Endodermal cell (in vitro differentiated cells): ENCODE measurements at regions not wholly inside any gene's neighbourhood (a gene's known extent, or its start where the extent isn't known, plus 50 kb on each side); places are given as distances from the start of the nearest gene placed in this dataset.

Experiments
- DNase-seq: peaks from one replicate; pipeline ENCODE4 v3.0.0-alpha.2; 2017
- H3K27ac ChIP-seq: 2 replicates; pipeline ENCODE4 v1.5.1; 2013; ENCODE audit warnings: mild to moderate bottlenecking, low read depth, low read length, moderate library complexity
- H3K27me3 ChIP-seq: 2 replicates; pipeline ENCODE4 v1.6.1; 2013; ENCODE audit warnings: mild to moderate bottlenecking, low read length, moderate library complexity; ENCODE audit not compliant: insufficient read depth, control insufficient read depth, poor library complexity, severe bottlenecking
- H3K36me3 ChIP-seq: 2 replicates; pipeline ENCODE4 v1.7.0; 2013; ENCODE audit warnings: mild to moderate bottlenecking, low read length, moderate library complexity; ENCODE audit not compliant: control insufficient read depth, insufficient read depth
- H3K4me1 ChIP-seq: one replicate; pipeline ENCODE4 v1.7.0; 2013; ENCODE audit warnings: low read length; ENCODE audit not compliant: control insufficient read depth, insufficient read depth
- H3K4me3 ChIP-seq: 2 replicates; pipeline ENCODE4 v1.5.1; 2013; ENCODE audit warnings: mild to moderate bottlenecking, low read length, moderate library complexity
- H3K9ac ChIP-seq: 2 replicates; pipeline ENCODE4 v1.6.1; 2013; ENCODE audit warnings: mild to moderate bottlenecking, low read length, moderate library complexity; ENCODE audit not compliant: poor library complexity, severe bottlenecking; ENCODE audit errors: extremely low read depth
- H3K9me3 ChIP-seq: 2 replicates; pipeline ENCODE4 v1.6.1; 2013; ENCODE audit warnings: mild to moderate bottlenecking, low read length, moderate library complexity; ENCODE audit not compliant: control insufficient read depth
- H3K27ac Mint-ChIP-seq: 2 replicates; pipeline ENCODE4 v1.8.0; 2020; ENCODE audit warnings: mixed read lengths
- H3K27me3 Mint-ChIP-seq: 2 replicates; pipeline ENCODE4 v1.8.0; 2021; ENCODE audit warnings: mild to moderate bottlenecking, mixed read lengths; ENCODE audit not compliant: insufficient read depth
- H3K36me3 Mint-ChIP-seq: 2 replicates; pipeline ENCODE4 v1.8.0; 2020; ENCODE audit warnings: low read depth, mixed read lengths
- H3K4me1 Mint-ChIP-seq: 2 replicates; pipeline ENCODE4 v1.8.0; 2020; ENCODE audit warnings: mixed read lengths
- H3K4me3 Mint-ChIP-seq: 2 replicates; pipeline ENCODE4 v1.8.0; 2020; ENCODE audit warnings: mild to moderate bottlenecking, moderate library complexity, mixed read lengths
- H3K9me3 Mint-ChIP-seq: 2 replicates; pipeline ENCODE4 v1.8.0; 2020; ENCODE audit warnings: mild to moderate bottlenecking, mixed read lengths
- CTCF ChIP-seq: fragments of 200-600 bp; sonication (generic); conservative IDR thresholded peaks from 2 replicates; pipeline ENCODE4 v1.5.0; 2021; ENCODE audit warnings: antibody characterized with exemption, mild to moderate bottlenecking
- WGBS, 2 experiments: methylation state at CpG; one replicate each; pipeline versions ENCODE4 v1.1.5 to v1.1.7; 2013; ENCODE audit warnings: missing lambda C conversion rate in 2 of 2, mixed read lengths in 1 of 2; ENCODE audit not compliant: insufficient coverage in 1 of 2, insufficient read length in 1 of 2; 5-methylcytosine and 5-hydroxymethylcytosine counted together

DNA sequence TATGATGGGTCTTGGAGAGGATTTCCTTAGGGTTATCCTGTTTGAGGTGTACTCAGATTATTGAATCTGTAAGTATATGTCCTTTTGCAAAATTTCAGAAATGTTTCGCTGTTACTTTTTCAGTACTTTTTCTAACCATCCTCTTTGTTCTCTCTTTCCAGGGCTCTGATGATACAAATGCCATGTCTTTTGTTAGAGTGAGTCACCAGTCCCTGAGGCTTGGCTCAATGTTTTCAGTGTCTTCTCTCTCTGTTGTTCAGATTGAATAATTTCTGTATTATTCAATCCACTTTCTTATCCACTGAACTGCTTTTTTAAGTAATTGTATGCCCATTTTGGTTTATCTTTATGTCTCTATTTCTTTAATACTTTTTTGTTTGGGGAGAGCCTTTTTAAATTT is 449.4 kb downstream of the TNS3 start:
- Histone ChIP-seq H3K27me3 (no peaks in the 10 kb centered on the region), H3K9ac (no peak overlapping the region), H3K4me1 (no peaks in the 10 kb centered on the region), H3K36me3 (no peaks in the 10 kb centered on the region), H3K4me3 (no peak overlapping the region), H3K9me3 (no peaks in the 10 kb centered on the region), H3K27ac (no peak overlapping the region)
- Mint-ChIP-seq H3K27me3 (no peaks in the 10 kb centered on the region), H3K4me3 (no peak overlapping the region), H3K4me1 (no peaks in the 10 kb centered on the region), H3K36me3 (no peaks in the 10 kb centered on the region), H3K27ac (no peak overlapping the region), H3K9me3 (no peaks in the 10 kb centered on the region)
- DNase-seq = no peak
- WGBS, 2 experiments = 89 to 100% methylated on average over 1 of the region's 1 CpG
- TF ChIP-seq CTCF = no peak

GRCh38 chr7:47128700-47129099 is 453.2 kb downstream of the TNS3 start:
- H3K4me3 ChIP-seq = no peak overlapping the region
- no peaks in the 10 kb centered on the region for H3K4me1 ChIP-seq
- no peaks in the 10 kb centered on the region for H3K9me3 Mint-ChIP-seq
- no peaks in the 10 kb centered on the region for H3K27me3 ChIP-seq
- H3K9me3 ChIP-seq = no peaks in the 10 kb centered on the region
- H3K36me3 ChIP-seq = no peaks in the 10 kb centered on the region
- no peaks in the 10 kb centered on the region for H3K4me1 Mint-ChIP-seq
- no peaks in the 10 kb centered on the region for H3K27me3 Mint-ChIP-seq
- H3K36me3 Mint-ChIP-seq = no peaks in the 10 kb centered on the region
- no peak overlapping the region for H3K4me3 Mint-ChIP-seq
- H3K27ac Mint-ChIP-seq = no peak overlapping the region
- DNase-seq = no peak
- H3K27ac ChIP-seq = no peak overlapping the region
- TF ChIP-seq CTCF = no peak
- no peak overlapping the region for H3K9ac ChIP-seq

GRCh38 chr7:47125529-47125928 is 456.4 kb downstream of the TNS3 start:
- Histone ChIP-seq H3K4me1 (no peaks in the 10 kb centered on the region), H3K27me3 (no peaks in the 10 kb centered on the region), H3K36me3 (no peaks in the 10 kb centered on the region), H3K9me3 (no peaks in the 10 kb centered on the region), H3K9ac (no peak overlapping the region), H3K27ac (no peak overlapping the region), H3K4me3 (no peak overlapping the region)
- DNase-seq = no peak
- 93 to 96% methylated on average over 11 to 14 of the region's 14 CpGs for WGBS, 2 experiments
- TF ChIP-seq CTCF = no peak
- H3K4me1 Mint-ChIP-seq = no peaks in the 10 kb centered on the region
- no peak overlapping the region for H3K27ac Mint-ChIP-seq
- H3K4me3 Mint-ChIP-seq = no peak overlapping the region
- H3K9me3 Mint-ChIP-seq = no peaks in the 10 kb centered on the region
- H3K27me3 Mint-ChIP-seq = no peaks in the 10 kb centered on the region
- H3K36me3 Mint-ChIP-seq = no peaks in the 10 kb centered on the region
